ENCODE measurements at regions not wholly inside any gene's neighbourhood (a gene's known extent, or its start where the extent isn't known, plus 50 kb on each side); places are given as distances from the start of the nearest gene placed in this dataset.

DNA sequence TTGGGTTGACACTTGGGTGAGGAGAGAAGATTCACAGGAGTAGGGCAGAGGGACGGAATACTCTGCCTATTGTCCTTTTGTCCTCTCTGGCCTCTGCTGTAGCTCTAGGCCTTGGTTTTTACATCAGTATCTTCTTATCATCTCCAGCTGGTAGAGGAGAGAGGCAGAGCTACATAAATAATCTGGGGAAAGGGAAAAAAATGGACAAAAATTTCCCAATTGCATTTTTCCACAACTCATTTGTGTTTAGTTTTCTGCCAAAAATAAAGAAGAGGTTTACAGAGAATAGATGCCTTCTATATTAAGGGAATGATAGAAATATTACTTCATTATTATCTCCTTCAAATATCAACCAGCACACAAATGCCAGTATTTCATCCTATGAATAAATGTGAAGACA, 216.4 kb upstream of the P2RY1 start:
- no peak for TF ChIP-seq CEBPB (IDR thresholded peaks at IDR 0.05)
- no peak for TF ChIP-seq YY1 (IDR thresholded peaks at IDR 0.05; ENCODE audit: low read depth)
- TF ChIP-seq RAD21 (IDR thresholded peaks at IDR 0.05; ENCODE audit: low read depth) = no peak
- TF ChIP-seq, protein P1, sequence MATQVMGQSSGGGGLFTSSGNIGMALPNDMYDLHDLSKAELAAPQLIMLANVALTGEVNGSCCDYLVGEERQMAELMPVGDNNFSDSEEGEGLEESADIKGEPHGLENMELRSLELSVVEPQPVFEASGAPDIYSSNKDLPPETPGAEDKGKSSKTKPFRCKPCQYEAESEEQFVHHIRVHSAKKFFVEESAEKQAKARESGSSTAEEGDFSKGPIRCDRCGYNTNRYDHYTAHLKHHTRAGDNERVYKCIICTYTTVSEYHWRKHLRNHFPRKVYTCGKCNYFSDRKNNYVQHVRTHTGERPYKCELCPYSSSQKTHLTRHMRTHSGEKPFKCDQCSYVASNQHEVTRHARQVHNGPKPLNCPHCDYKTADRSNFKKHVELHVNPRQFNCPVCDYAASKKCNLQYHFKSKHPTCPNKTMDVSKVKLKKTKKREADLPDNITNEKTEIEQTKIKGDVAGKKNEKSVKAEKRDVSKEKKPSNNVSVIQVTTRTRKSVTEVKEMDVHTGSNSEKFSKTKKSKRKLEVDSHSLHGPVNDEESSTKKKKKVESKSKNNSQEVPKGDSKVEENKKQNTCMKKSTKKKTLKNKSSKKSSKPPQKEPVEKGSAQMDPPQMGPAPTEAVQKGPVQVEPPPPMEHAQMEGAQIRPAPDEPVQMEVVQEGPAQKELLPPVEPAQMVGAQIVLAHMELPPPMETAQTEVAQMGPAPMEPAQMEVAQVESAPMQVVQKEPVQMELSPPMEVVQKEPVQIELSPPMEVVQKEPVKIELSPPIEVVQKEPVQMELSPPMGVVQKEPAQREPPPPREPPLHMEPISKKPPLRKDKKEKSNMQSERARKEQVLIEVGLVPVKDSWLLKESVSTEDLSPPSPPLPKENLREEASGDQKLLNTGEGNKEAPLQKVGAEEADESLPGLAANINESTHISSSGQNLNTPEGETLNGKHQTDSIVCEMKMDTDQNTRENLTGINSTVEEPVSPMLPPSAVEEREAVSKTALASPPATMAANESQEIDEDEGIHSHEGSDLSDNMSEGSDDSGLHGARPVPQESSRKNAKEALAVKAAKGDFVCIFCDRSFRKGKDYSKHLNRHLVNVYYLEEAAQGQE (IDR thresholded peaks at IDR 0.05; ENCODE audit: low read depth) = no peak
- no peak for TF ChIP-seq EGR1 (IDR thresholded peaks at IDR 0.05)
- TF ChIP-seq EP300 (IDR thresholded peaks at IDR 0.05; ENCODE audit: borderline replicate concordance) = no peak
- TF ChIP-seq, protein P2, sequence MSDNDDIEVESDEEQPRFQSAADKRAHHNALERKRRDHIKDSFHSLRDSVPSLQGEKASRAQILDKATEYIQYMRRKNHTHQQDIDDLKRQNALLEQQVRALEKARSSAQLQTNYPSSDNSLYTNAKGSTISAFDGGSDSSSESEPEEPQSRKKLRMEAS (IDR thresholded peaks at IDR 0.05) = no peak
- no peak for TF ChIP-seq CREB1 (IDR thresholded peaks at IDR 0.05; ENCODE audit: low read depth)
- TF ChIP-seq, protein P3, sequence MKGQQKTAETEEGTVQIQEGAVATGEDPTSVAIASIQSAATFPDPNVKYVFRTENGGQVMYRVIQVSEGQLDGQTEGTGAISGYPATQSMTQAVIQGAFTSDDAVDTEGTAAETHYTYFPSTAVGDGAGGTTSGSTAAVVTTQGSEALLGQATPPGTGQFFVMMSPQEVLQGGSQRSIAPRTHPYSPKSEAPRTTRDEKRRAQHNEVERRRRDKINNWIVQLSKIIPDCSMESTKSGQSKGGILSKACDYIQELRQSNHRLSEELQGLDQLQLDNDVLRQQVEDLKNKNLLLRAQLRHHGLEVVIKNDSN (IDR thresholded peaks at IDR 0.05) = no peak
- no peak for TF ChIP-seq TAF1 (IDR thresholded peaks at IDR 0.05; ENCODE audit: low read depth)
